Lower leg skin (tissue), 4 donors: ENCODE measurements at regions not wholly inside any gene's neighbourhood (a gene's known extent, or its start where the extent isn't known, plus 50 kb on each side); places are given as distances from the start of the nearest gene placed in this dataset.
"Not testable (repeated sequence)": the region's sequence is repeated elsewhere in the genome, so short reads cannot be mapped to it uniquely, and the experiment has no call there.

ENCODE experiments used
- DNase-seq, 2 donors: peaks; one replicate each; pipeline ENCODE4 v3.0.0-alpha.2; 2019; ENCODE audit warnings: low spot score in 2 of 2
- H3K4me3 ChIP-seq: fragments of 200-600 bp; sonication (generic); 2 replicates; pipeline ENCODE4 v1.5.1; 2017; ENCODE audit warnings: mild to moderate bottlenecking, low read depth; ENCODE audit not compliant: poor library complexity, severe bottlenecking
- CTCF ChIP-seq, 3 donors: fragments of 450-650 bp; IDR thresholded peaks; one replicate each; pipeline ENCODE4 v1.5.1; 2016; ENCODE audit warnings: antibody characterized with exemption in 3 of 3, mild to moderate bottlenecking in 3 of 3, moderate library complexity in 2 of 3
- POLR2A ChIP-seq, 2 donors: fragments of 450-650 bp; IDR thresholded peaks; one replicate each; pipeline ENCODE4 v1.6.1; 2016 to 2017; ENCODE audit warnings: antibody characterized with exemption in 2 of 2, mild to moderate bottlenecking in 1 of 2, moderate library complexity in 1 of 2
- WGBS, 2 donors: methylation state at CpG; one replicate each; pipeline ENCODE4 v1.1.5; 2018; 5-methylcytosine and 5-hydroxymethylcytosine counted together
- intact Hi-C: fragments of 100-400 bp; cut with DNase I; formaldehyde crosslinking; loops from one replicate; pipeline ENCODE4 v1.15.0; 2023; ENCODE audit warnings: low total_unique reads

GRCh38 chr11:31953803-31954327 lies 137.0 kb upstream of the RCN1 start:
- no peak for DNase-seq
- TF ChIP-seq POLR2A (IDR thresholded peaks at IDR 0.05) = no peak
- no peak for TF ChIP-seq CTCF (IDR thresholded peaks at IDR 0.05)
- no peak overlapping the region for H3K4me3 ChIP-seq
- intact Hi-C loops = no loop called here
- WGBS, 2 donors = 83% methylated on average over 6 of the region's 6 CpGs

- H3K4me3 ChIP-seq, DNase-seq, intact Hi-C loops: not testable (repeated sequence)
These were observed 138.6 kb upstream of the PAX6 start for GRCh38 chr11:31949733-31950200.

GRCh38 chr11:31947051-31947450 lies 135.9 kb upstream of the PAX6 start:
- intact Hi-C loops = no loop called here
- no peak for DNase-seq
- H3K4me3 ChIP-seq = no peak overlapping the region
- TF ChIP-seq POLR2A (IDR thresholded peaks at IDR 0.05) = no peak
- no peak for TF ChIP-seq CTCF (IDR thresholded peaks at IDR 0.05)
- 87 to 97% methylated on average over 6 of the region's 6 CpGs for WGBS, 2 donors

- intact Hi-C loops = no loop called here
- H3K4me3 ChIP-seq = no peak overlapping the region
- 52 to 61% methylated on average over 2 of the region's 2 CpGs for WGBS, 2 donors
- no peak for DNase-seq
- no peak for TF ChIP-seq POLR2A (IDR thresholded peaks at IDR 0.05)
- no peak for TF ChIP-seq CTCF (IDR thresholded peaks at IDR 0.05)
These were observed 132.1 kb upstream of the PAX6 start for GRCh38 chr11:31943056-31943780.

- TF ChIP-seq CTCF (IDR thresholded peaks at IDR 0.05) (no peak), POLR2A (IDR thresholded peaks at IDR 0.05) (no peak)
- 55 to 66% methylated on average over 4 of the region's 4 CpGs for WGBS, 2 donors
- H3K4me3 ChIP-seq = no peak overlapping the region
- DNase-seq = no peak
- intact Hi-C loops = no loop called here
These were observed 129.4 kb upstream of the PAX6 start for GRCh38 chr11:31940371-31941037.

GRCh38 chr11:31939004-31939403 lies 127.9 kb upstream of the PAX6 start:
- 72 to 82% methylated on average over 3 of the region's 3 CpGs for WGBS, 2 donors
- TF ChIP-seq POLR2A (IDR thresholded peaks at IDR 0.05) (no peak), CTCF (IDR thresholded peaks at IDR 0.05) (no peak)
- intact Hi-C loops = no loop called here
- DNase-seq = no peak
- H3K4me3 ChIP-seq = no peak overlapping the region
